Peyer's patch (tissue), 4 donors: ENCODE measurements at regions not wholly inside any gene's neighbourhood (a gene's known extent, or its start where the extent isn't known, plus 50 kb on each side); places are given as distances from the start of the nearest gene placed in this dataset.
A peak's percentile ranks its signal among the peaks of the same experiment; 100 is the strongest.

Experiments used
- DNase-seq, 3 donors: peaks; one replicate each; pipeline ENCODE4 v3.0.0-alpha.2; 2017 to 2019
- H3K27ac ChIP-seq, 4 donors: fragments of 200-600 bp; sonication (generic); one replicate each; pipeline ENCODE4 v1.5.1; 2016 to 2019
- H3K27me3 ChIP-seq, 2 donors: fragments of 200-600 bp; sonication (generic); one replicate each; pipeline ENCODE4 v1.5.1; 2019
- H3K36me3 ChIP-seq, 3 donors: fragments of 200-600 bp; sonication (generic); one replicate each; pipeline ENCODE4 v1.5.1; 2016 to 2019
- H3K4me1 ChIP-seq, 4 donors: fragments of 200-600 bp; sonication (generic); one replicate each; pipeline ENCODE4 v1.5.1; 2016 to 2019
- H3K4me3 ChIP-seq, 4 donors: fragments of 200-600 bp; sonication (generic); 1 replicate in 3 of 4; 2 replicates in 1 of 4; pipeline ENCODE4 v1.5.1; 2016 to 2019; ENCODE audit warnings: mild to moderate bottlenecking in 1 of 4
- H3K9me3 ChIP-seq, 4 donors: fragments of 200-600 bp; sonication (generic); one replicate each; pipeline ENCODE4 v1.5.1; 2016 to 2019; ENCODE audit warnings: mild to moderate bottlenecking in 1 of 4
- POLR2A ChIP-seq, 2 donors: fragments of 450-650 bp; IDR thresholded peaks; one replicate each; pipeline ENCODE4 v1.5.1; 2017; ENCODE audit warnings: antibody characterized with exemption in 2 of 2, mild to moderate bottlenecking in 2 of 2, moderate library complexity in 2 of 2
- TF ChIP-seq, protein P1 (sequence below), 6 experiments: fragments of 450-650 bp in 4 of 6; fragments of 200-600 bp in 2 of 6; sonication (generic) in 1 of 6; IDR thresholded peaks; one replicate each; pipeline ENCODE4 v1.5.1; 2017 to 2019; ENCODE audit warnings: antibody characterized with exemption in 6 of 6, mild to moderate bottlenecking in 3 of 6, moderate library complexity in 1 of 6

- Histone ChIP-seq H3K4me1 (no peaks in the 10 kb centered on the region), H3K27ac (no peak overlapping the region), H3K36me3 (no peaks in the 10 kb centered on the region), H3K4me3 (no peak overlapping the region), H3K9me3 (no peaks in the 10 kb centered on the region), H3K27me3 (no peaks in the 10 kb centered on the region)
- TF ChIP-seq, protein P1, sequence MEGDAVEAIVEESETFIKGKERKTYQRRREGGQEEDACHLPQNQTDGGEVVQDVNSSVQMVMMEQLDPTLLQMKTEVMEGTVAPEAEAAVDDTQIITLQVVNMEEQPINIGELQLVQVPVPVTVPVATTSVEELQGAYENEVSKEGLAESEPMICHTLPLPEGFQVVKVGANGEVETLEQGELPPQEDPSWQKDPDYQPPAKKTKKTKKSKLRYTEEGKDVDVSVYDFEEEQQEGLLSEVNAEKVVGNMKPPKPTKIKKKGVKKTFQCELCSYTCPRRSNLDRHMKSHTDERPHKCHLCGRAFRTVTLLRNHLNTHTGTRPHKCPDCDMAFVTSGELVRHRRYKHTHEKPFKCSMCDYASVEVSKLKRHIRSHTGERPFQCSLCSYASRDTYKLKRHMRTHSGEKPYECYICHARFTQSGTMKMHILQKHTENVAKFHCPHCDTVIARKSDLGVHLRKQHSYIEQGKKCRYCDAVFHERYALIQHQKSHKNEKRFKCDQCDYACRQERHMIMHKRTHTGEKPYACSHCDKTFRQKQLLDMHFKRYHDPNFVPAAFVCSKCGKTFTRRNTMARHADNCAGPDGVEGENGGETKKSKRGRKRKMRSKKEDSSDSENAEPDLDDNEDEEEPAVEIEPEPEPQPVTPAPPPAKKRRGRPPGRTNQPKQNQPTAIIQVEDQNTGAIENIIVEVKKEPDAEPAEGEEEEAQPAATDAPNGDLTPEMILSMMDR (IDR thresholded peaks at IDR 0.05) = peak in 1 of 6 experiments; percentile 11
- no peak for TF ChIP-seq POLR2A (IDR thresholded peaks at IDR 0.05)
- DNase-seq = no peak
Measured at GRCh38 chrX:39438603-39439602, 637.6 kb downstream of the MID1IP1 start.

DNA sequence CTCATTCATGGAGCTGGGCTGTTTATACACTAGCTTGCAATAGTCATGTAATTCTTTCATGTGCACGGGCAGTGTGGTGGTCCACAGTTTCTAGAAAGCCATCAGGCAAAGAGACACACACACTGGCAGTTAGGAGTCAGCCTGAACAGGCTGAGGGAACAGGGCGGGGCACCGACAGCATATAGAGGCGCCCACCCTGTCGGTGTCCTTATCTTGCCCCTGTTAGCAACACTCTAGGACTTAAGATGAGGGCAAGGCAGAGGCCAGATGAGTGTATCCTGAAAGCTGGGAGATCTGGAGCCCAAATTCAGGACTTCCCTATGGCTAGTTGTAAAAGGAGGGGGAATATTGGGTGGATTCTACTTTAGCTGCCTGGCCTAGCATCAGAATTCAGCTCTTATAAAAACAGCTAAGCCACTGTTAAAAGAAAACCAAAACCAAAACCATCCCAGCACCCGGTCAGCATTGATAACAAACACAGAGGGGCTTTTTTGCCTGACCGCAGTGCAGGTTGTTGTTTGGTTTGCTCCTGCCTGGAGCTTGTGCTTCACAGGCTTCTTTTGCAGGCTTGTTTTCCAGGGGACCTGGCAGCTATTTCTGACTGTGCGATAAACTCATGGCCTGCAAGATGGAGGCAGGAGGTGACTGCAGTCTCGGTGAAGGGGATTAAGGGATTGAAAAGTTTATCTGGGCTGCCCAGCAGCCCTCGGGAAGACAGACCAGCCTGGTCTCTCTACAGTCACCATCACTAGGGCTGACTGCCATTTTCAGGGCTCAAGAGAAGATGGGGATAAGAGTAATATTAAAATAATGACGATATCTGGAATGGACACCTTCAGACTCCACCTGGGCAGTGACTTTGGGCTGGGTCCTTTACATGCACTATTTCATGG is 638.9 kb downstream of the MID1IP1 start:
- Histone ChIP-seq H3K27me3 (no peaks in the 10 kb centered on the region), H3K27ac (peak overlapping the region in 1 of 4 donors; percentile 13), H3K9me3 (no peaks in the 10 kb centered on the region), H3K4me3 (no peak overlapping the region), H3K36me3 (no peaks in the 10 kb centered on the region), H3K4me1 (no peaks in the 10 kb centered on the region)
- DNase-seq = peak in 1 of 3 donors; percentile 26
- TF ChIP-seq, protein P1 (IDR thresholded peaks at IDR 0.05) = no peak

DNA sequence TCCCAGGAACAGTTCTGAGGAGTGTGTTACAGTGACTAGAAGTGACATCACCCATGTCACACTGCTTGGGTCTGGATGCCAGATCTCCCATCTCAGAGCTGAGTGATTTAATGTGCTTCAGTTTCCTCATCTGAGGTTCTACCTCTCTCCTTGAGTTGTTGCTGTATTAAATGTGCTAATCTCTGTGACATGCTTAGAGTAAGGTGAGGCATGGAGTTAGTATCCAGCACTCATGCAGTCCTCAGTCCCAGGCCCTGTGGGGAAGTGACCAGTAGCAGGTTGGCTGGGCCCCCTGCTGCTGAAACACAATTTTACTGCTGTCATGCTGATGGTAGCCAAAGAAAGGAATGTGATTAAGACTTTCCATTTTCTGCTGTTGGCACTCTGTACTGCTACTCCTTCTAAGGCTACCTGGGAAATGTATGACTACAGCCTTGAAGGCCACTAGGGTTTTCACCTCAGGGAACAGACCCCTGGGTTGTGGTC is 639.6 kb downstream of the MID1IP1 start:
- Histone ChIP-seq H3K27ac (no peak overlapping the region), H3K4me1 (no peaks in the 10 kb centered on the region), H3K4me3 (no peak overlapping the region), H3K36me3 (no peaks in the 10 kb centered on the region), H3K9me3 (no peaks in the 10 kb centered on the region), H3K27me3 (no peaks in the 10 kb centered on the region)
- DNase-seq = no peak
- TF ChIP-seq, protein P1 (IDR thresholded peaks at IDR 0.05) = no peak
- TF ChIP-seq POLR2A (IDR thresholded peaks at IDR 0.05) = no peak

DNA sequence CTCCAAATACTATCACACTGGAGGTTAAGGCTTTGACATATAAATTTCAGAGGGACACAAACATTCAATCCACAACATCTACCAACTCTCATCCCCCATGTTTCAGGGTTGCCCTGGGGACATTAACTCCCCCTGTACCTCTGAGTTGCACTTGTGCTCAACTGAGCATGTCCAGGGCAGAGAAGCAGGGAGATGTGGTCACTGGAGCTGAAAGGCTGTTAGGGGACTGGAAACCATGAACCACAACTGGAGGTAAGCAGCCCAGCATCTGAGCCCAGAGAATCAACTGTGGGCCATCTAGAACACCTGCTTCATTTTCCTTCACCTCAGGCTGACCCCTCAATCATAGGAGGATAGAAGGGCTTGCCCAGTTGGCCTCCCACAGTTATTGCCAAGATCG is 641.1 kb downstream of the MID1IP1 start:
- H3K9me3 ChIP-seq = no peaks in the 10 kb centered on the region
- H3K36me3 ChIP-seq = no peaks in the 10 kb centered on the region
- no peaks in the 10 kb centered on the region for H3K4me1 ChIP-seq
- no peaks in the 10 kb centered on the region for H3K27me3 ChIP-seq
- no peak overlapping the region for H3K27ac ChIP-seq
- DNase-seq = no peak
- no peak for TF ChIP-seq POLR2A (IDR thresholded peaks at IDR 0.05)
- TF ChIP-seq, protein P1 (IDR thresholded peaks at IDR 0.05) = no peak
- H3K4me3 ChIP-seq = no peak overlapping the region

DNA sequence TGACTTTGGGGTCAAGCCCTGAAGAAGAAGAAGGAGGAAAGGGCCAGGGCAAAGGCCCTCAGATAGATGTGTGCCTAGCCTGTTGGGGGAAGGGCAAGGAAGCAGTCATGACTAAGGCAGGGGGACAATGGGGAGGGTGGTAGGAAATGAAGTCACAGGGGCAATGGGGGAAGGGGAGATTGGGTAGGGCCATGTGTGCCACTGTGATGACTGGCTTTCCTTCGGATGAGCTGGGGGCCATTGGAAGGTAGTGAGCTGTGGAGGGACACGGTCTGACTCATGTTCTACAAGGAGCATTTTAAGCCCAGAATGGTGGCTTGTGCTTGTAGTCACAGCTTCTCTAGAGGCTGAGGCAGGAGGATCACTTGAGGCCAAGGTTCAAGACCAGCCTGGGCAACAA is 642.0 kb downstream of the MID1IP1 start:
- no peaks in the 10 kb centered on the region for H3K27me3 ChIP-seq
- no peak for TF ChIP-seq POLR2A (IDR thresholded peaks at IDR 0.05)
- TF ChIP-seq, protein P1 (IDR thresholded peaks at IDR 0.05) = no peak
- no peaks in the 10 kb centered on the region for H3K4me1 ChIP-seq

More for the DNA sequence above, 642.0 kb downstream of the MID1IP1 start:
- H3K36me3 ChIP-seq = no peaks in the 10 kb centered on the region
- no peak overlapping the region for H3K4me3 ChIP-seq
- no peaks in the 10 kb centered on the region for H3K9me3 ChIP-seq
- DNase-seq = no peak
- no peak overlapping the region for H3K27ac ChIP-seq
